NCI-H524 (cell line): ENCODE measurements at regions not wholly inside any gene's neighbourhood (a gene's known extent, or its start where the extent isn't known, plus 50 kb on each side); places are given as distances from the start of the nearest gene placed in this dataset.
"Not testable (repeated sequence)": the region's sequence is repeated elsewhere in the genome, so short reads cannot be mapped to it uniquely, and the experiment has no call there.

Experiments used
- DNase-seq, 2 experiments: peaks; one replicate each; lab custom pipeline; 2025; lab: John Stamatoyannopoulos, UW

DNA sequence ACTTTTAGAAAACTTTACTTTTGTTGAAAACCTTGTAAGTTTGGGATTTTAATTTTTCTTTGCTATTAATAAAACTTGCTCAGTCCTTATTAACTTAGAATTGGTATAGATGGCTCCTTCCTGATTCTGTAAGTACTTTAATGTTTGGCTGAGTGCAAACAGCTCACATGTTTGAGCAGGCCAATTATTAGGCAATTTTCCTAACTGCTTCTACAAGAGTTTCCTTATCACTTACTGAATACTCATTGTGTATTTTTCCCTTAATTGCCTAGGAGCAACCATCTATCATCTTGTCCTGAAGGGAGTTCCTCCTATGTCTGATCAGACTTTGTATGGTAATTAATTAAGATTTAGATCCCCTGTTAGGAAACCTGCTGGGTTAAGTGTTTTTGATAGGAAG lies 521.4 kb downstream of the SLC6A15 start:
- not testable (repeated sequence) for DNase-seq

DNA sequence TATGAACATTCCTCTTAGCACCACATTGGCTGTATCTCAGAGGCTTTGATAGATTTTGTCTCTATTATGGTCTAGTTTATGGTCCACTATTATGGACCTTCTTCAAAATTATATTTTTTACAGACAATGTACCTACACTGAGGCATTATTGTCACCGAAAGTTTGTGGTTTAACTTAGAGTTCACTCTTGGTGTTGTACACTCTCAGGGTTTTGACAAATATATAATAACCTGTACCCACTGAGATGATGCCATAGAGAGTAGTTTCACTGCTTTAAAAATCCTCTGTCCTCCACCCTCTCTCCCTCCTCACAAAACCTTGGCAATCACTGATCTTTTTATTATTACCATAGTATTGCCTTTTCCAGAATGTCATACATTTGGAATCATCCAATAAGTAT lies 528.2 kb downstream of the SLC6A15 start:
- DNase-seq = no peak

- DNase-seq = not testable (repeated sequence)
Measured at GRCh38 chr12:84382486-84382885, 530.1 kb downstream of the SLC6A15 start.

GRCh38 chr12:84376320-84376719 lies 536.3 kb downstream of the SLC6A15 start:
- DNase-seq = no peak

GRCh38 chr12:84375449-84376170 lies 537.0 kb downstream of the SLC6A15 start:
- no peak for DNase-seq

GRCh38 chr12:84362552-84362897 lies 550.1 kb downstream of the SLC6A15 start:
- DNase-seq = no peak

DNA sequence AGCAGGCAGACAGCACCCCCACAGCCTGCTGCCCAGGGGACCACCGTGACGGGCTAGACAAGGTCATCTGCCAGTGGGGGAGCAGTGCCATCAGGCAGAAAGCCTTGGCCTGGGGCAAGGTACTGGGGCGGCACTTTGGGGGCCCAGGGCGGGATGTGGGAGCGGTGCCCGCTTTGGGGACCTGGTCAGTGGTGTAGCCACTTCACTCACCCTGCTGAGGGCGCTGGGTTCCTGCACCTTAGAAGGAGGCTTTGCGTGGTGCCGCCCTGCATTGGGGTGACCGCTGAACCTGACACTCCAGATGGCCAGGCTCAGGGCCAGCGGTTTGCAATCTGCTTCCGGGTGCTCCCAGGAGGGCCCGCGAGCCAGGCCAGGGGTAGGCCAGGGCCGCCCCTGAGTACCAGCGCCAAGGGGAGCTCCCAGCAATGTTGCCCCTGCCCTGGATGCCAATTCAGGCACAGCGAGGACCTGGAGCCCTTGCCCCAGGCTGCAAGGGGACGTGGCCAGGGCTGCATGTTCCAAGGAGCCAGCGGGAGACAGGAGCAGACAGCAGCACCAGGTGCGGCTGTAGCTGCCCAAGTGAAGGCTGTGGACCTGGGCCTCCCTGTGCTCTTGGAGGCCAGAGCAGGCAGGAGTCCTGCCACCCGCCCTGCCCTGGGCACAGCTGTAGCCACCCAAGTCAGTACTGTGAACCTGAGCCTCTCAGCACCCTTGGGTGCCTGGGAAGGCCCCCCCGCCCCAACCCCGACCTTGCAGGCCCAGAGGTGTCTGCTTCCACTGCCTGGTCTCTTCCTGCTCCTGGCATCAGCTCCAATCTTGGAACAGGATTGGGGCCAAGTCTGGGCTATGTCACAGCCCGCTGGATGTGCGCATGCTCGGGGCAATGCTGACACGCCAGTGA lies 550.7 kb downstream of the SLC6A15 start:
- DNase-seq = no peak

DNA sequence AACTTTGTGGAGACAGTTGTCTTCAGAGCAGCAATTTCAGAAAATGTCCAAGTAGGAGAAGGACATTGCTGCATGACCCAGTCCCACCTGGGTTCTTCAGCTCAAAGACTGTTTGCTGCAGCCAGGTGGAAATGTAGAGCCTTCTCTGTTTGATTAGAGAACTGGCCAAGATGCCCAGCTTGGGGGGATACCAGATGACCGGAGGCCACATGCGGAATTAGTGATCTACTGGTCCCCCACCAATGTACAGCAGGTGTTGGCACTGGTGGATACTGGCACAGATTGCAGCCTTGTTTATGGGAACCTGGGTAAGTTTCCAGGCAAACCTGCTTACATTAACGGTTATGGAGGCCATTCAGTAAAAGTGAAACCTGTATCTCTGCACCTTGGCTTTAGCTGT lies 555.3 kb downstream of the SLC6A15 start:
- DNase-seq = no peak

DNA sequence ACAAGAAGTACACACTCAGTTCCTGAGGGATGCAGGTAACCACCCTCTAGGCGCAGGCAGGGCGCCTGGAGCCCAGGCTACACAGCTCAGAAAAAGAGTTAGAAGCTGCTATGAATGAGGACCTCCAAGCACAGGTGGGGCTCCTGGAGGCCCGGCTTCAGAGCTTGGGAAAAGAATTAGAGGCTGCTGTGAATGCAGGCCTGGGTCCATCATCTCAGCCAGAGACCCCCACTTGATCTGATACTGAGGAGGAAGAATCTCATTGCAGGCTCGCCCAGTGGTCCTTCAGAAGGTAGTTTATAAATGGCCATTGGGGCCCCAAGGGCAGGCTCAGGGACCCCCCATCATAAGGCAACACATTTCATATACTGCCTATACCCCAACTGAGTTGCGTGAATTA lies 556.4 kb downstream of the SLC6A15 start:
- DNase-seq = no peak

DNA sequence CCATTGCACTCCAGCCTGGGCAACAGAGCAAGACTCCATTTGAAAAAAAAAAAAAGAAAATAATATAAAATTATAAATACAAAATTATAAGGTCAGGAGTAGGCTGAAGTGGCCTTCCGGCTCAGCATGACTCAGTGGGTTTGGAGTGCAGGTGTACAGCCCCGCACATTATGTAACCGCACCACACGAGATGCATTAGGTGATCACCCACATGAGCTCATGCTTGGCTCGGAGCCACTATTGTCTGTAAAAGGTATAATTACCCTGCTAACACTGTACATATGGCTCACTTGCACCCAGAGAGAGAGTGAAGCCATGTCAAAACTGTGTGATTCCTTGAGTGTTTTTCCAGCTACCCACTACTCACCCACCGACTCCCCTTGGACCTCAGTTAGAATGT lies 557.0 kb downstream of the SLC6A15 start:
- DNase-seq = no peak

- no peak for DNase-seq
Measured at GRCh38 chr12:84348582-84348981, 564.0 kb downstream of the SLC6A15 start.

DNA sequence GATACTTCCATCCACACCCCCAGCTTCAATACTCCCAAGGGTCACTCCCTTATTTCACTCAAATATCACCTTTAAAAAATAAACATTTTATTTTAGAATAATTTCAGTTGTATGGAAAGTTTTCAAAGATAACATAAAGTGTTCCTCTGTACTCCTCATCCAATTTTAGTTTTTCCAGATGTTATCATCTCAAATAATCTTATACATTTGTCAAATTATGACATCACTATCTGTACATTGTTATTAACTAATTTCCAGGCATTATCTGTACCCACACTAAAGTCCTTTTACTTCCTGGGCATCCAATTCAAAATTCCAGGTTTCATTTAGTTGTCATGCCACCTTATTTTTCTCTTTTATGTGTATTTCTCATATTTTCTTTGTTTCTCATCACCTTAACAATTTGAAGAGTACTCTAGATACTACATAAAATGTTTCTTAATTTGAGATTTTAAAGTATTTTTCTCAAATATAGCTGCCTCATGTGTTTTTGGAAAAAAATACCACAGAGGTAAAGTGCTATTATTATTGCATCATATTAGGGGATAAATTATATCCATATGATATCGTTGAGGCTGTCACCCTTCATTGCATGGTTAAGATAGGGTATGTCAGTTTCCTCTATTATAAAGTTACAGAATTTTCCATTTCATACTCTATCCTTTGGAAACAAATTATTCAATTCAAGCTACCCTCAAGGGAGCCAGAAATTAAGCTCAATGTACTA lies 571.0 kb downstream of the SLC6A15 start:
- no peak for DNase-seq

GRCh38 chr12:84336231-84336630 lies 576.4 kb downstream of the SLC6A15 start:
- no peak for DNase-seq

DNA sequence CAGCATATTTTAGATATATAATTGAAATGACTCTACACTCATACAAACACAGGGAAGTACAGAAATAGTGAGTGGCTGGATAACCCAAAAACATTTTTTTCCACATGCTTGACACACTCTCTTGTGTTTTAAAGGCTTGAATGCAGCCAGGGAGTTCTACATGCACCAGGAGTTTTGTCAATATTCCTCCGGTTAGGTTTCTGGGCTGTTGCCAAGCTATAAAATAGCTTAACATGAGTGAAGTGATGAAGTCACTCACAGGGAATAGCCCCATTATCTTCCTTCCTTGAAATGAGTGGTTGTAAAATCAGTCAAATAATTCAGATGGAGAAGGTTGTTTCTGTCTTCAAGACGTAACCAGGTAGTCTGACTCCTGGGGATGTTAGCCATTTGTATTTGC lies 582.7 kb downstream of the SLC6A15 start:
- DNase-seq = no peak

GRCh38 chr12:84315926-84316325 lies 596.7 kb downstream of the SLC6A15 start:
- DNase-seq = peak in 1 of 2 experiments; percentile 0

- DNase-seq = no peak
Measured at GRCh38 chr12:84313323-84313675, 599.3 kb downstream of the SLC6A15 start.

DNA sequence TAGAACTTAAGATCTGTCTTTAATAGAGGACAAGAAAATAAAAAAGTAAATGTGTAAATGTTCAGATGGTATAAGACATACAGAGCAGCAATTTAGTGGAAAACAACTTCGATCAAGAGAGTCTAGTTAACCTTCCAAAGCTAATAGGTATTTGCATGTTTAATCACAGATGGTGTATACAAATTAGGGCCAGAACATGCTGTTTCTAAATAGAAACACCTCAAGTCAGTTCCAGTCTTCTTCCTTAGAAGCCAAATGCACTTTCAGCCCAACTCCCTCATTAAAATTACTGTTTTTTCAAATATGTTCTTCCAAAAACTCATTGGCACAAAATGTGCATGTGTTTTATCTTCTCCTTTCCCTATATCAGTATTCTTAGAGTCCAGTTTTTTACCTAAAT lies 604.4 kb downstream of the SLC6A15 start:
- no peak for DNase-seq

DNA sequence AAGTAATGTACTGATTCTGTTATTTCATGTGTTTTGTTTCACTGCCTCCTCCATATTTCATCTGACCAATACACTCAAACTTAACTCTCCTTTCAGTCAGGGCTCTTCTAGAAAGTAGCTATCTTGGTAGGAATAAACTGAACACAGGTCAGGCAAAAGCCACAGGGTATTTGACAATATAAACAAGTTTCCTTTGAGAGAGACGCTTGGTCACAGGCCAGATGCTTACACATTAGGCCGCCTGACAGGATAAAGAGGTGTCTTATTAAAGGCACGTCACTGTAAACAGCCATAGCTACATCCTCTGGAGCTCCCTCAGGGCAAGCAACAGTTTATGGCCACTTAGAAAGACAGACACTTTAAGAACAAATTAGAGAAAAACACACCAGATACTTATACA lies 607.5 kb downstream of the SLC6A15 start:
- DNase-seq = no peak

DNA sequence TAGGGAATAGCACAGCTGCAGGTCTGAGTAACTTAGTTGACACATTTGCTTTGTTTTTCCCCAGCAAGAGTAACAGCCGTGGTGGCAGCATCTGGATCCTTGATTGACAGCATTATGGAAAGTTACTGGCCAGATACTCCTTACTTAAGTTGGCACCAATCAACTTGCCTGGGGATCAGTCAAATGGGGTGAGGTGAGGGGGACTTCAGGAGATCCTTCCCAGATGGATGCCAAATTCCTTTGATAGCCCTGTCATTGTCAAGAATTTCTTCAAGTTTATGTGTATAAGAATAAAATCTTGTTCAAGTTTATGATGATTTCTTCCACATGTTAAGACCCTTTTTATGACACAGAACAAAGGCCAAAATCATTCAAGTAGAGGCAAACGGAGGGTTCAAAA lies 618.4 kb downstream of the SLC6A15 start:
- no peak for DNase-seq

- no peak for DNase-seq
Measured at GRCh38 chr12:84290168-84290567, 622.4 kb downstream of the SLC6A15 start.

GRCh38 chr12:84277986-84278385 lies 634.6 kb downstream of the SLC6A15 start:
- DNase-seq = no peak

- peak; percentile 25 to 47 for DNase-seq
Measured at GRCh38 chr12:84276215-84276614, 636.4 kb downstream of the SLC6A15 start.

DNA sequence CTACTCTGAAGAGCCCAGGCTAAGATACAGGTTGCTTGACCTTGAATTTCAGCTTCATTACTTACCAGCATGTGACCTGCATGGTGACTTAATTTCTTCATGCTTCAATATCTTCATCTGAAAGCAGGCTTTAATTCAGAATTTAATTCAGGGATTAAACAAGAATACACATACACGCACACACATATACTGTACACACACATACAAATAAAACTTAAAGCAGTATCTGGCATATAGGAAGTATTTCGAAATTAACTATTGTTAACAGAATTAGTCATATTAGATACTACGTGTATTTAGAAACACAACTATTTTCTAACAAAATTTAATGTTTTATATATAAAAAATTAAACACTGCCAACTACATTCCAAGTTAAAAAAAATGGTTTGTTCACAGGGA lies 640.3 kb downstream of the SLC6A15 start:
- no peak for DNase-seq
